Astrocyte (in vitro differentiated cells and primary cell): ENCODE measurements at regions not wholly inside any gene's neighbourhood (a gene's known extent, or its start where the extent isn't known, plus 50 kb on each side); places are given as distances from the start of the nearest gene placed in this dataset.

ENCODE experiments used
- DNase-seq: peaks from one replicate; pipeline ENCODE4 v3.0.0-alpha.2; 2010; ENCODE audit warnings: low read depth
- FAIRE-seq: peaks from 2 replicates; lab custom pipeline; 2011; peaks lifted over from hg19 to GRCh38; lab: Jason Lieb, UNC
- H2AFZ ChIP-seq: 2 replicates; pipeline ENCODE4 v1.6.0; 2012; ENCODE audit warnings: low read depth, low read length, inconsistent platforms
- H3K27ac ChIP-seq: 2 replicates; pipeline ENCODE4 v1.5.1; 2011; ENCODE audit warnings: low read depth, low read length, inconsistent platforms
- H3K27me3 ChIP-seq: 2 replicates; pipeline ENCODE4 v1.6.0; 2011; ENCODE audit warnings: low read length, inconsistent platforms; ENCODE audit not compliant: insufficient read depth
- H3K36me3 ChIP-seq: 2 replicates; pipeline ENCODE4 v1.5.1; 2011; ENCODE audit warnings: low read length, inconsistent platforms; ENCODE audit not compliant: insufficient read depth
- H3K4me1 ChIP-seq: 2 replicates; pipeline ENCODE4 v1.5.1; 2011; ENCODE audit warnings: low read length, inconsistent platforms; ENCODE audit not compliant: insufficient read depth
- H3K4me2 ChIP-seq: 2 replicates; pipeline ENCODE4 v1.6.0; 2012; ENCODE audit warnings: low read length, inconsistent platforms
- H3K4me3 ChIP-seq: 2 replicates; pipeline ENCODE4 v1.5.1; 2011; ENCODE audit warnings: low read depth, mild to moderate bottlenecking, low read length, inconsistent platforms; ENCODE audit not compliant: insufficient read depth
- H3K79me2 ChIP-seq: 2 replicates; pipeline ENCODE4 v1.6.0; 2012; ENCODE audit warnings: mild to moderate bottlenecking, low read length, inconsistent platforms; ENCODE audit not compliant: insufficient read depth
- H3K9ac ChIP-seq: 2 replicates; pipeline ENCODE4 v1.6.0; 2012; ENCODE audit warnings: mild to moderate bottlenecking, low read length, inconsistent platforms
- H3K9me3 ChIP-seq: 2 replicates; pipeline ENCODE4 v1.5.1; 2012; ENCODE audit warnings: low read depth, mild to moderate bottlenecking, low read length, inconsistent platforms; ENCODE audit not compliant: insufficient read depth
- H4K20me1 ChIP-seq: 2 replicates; pipeline ENCODE4 v1.6.0; 2012; ENCODE audit warnings: low read length, inconsistent platforms; ENCODE audit not compliant: insufficient read depth
- H3K27ac Mint-ChIP-seq: one replicate; pipeline ENCODE4 v1.8.0; 2021; ENCODE audit warnings: mild to moderate bottlenecking, mixed read lengths; ENCODE audit not compliant: unreplicated experiment
- H3K27me3 Mint-ChIP-seq: one replicate; pipeline ENCODE4 v1.8.0; 2021; ENCODE audit warnings: low read depth, mixed read lengths; ENCODE audit not compliant: unreplicated experiment
- H3K36me3 Mint-ChIP-seq: one replicate; pipeline ENCODE4 v1.8.0; 2021; ENCODE audit warnings: low read depth, mixed read lengths; ENCODE audit not compliant: unreplicated experiment
- H3K4me1 Mint-ChIP-seq: one replicate; pipeline ENCODE4 v1.8.0; 2021; ENCODE audit warnings: low read depth, mixed read lengths; ENCODE audit not compliant: unreplicated experiment
- H3K4me3 Mint-ChIP-seq: one replicate; pipeline ENCODE4 v1.8.0; 2021; ENCODE audit warnings: mild to moderate bottlenecking, moderate library complexity, mixed read lengths; ENCODE audit not compliant: unreplicated experiment
- H3K9me3 Mint-ChIP-seq: one replicate; pipeline ENCODE4 v1.8.0; 2021; ENCODE audit warnings: mild to moderate bottlenecking, mixed read lengths; ENCODE audit not compliant: unreplicated experiment
- EZH2 ChIP-seq: IDR thresholded peaks from 2 replicates; pipeline ENCODE4 v1.6.1; 2012; ENCODE audit warnings: mild to moderate bottlenecking, low read length, inconsistent platforms; ENCODE audit not compliant: insufficient read depth
- TF ChIP-seq, protein P1 (sequence below): IDR thresholded peaks from 2 replicates; pipeline ENCODE4 v1.5.1; 2011; ENCODE audit warnings: low read depth, mild to moderate bottlenecking, inconsistent platforms, low read length, moderate library complexity; ENCODE audit not compliant: insufficient read depth

DNA sequence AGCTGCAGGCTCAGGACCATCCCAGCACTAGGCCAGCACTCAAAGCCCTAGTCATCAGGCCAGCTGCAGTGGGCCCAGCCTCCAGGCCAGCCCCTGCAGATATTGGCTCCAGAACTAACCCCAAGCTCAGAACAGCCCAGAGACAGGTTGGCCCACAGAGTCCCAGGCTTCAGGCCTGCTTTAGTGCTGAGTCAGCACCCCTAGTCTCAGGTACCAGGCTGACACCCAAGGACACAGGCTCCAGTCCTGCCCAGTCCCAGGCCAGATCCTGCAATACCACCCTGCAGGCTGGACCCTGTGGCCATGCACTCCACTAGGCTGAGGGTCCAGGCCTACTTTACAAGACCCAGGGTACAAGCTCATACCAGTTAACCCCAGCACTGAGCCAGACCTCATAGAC is 234.4 kb upstream of the GPRIN3 start:
- H3K9ac ChIP-seq: no peak overlapping the region
- DNase-seq (no peak), FAIRE-seq (no peak)
- no peak overlapping the region for H3K4me3 ChIP-seq
- Mint-ChIP-seq H3K36me3 (no peaks in the 10 kb centered on the region), H3K9me3 (peaks cover 2% of the 10 kb centered on the region), H3K27me3 (no peaks in the 10 kb centered on the region), H3K4me3 (no peak overlapping the region), H3K27ac (no peak overlapping the region), H3K4me1 (peaks cover 11% of the 10 kb centered on the region)
- no peak overlapping the region for H2AFZ ChIP-seq
- H3K27me3 ChIP-seq: no peaks in the 10 kb centered on the region
- TF ChIP-seq, protein P1, sequence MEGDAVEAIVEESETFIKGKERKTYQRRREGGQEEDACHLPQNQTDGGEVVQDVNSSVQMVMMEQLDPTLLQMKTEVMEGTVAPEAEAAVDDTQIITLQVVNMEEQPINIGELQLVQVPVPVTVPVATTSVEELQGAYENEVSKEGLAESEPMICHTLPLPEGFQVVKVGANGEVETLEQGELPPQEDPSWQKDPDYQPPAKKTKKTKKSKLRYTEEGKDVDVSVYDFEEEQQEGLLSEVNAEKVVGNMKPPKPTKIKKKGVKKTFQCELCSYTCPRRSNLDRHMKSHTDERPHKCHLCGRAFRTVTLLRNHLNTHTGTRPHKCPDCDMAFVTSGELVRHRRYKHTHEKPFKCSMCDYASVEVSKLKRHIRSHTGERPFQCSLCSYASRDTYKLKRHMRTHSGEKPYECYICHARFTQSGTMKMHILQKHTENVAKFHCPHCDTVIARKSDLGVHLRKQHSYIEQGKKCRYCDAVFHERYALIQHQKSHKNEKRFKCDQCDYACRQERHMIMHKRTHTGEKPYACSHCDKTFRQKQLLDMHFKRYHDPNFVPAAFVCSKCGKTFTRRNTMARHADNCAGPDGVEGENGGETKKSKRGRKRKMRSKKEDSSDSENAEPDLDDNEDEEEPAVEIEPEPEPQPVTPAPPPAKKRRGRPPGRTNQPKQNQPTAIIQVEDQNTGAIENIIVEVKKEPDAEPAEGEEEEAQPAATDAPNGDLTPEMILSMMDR: no peak
- no peak for TF ChIP-seq EZH2
- H3K27ac ChIP-seq: no peak overlapping the region
- H3K36me3 ChIP-seq: no peaks in the 10 kb centered on the region
- no peaks in the 10 kb centered on the region for H3K9me3 ChIP-seq
- no peak overlapping the region for H3K4me2 ChIP-seq
- no peaks in the 10 kb centered on the region for H4K20me1 ChIP-seq
- no peaks in the 10 kb centered on the region for H3K79me2 ChIP-seq
- H3K4me1 ChIP-seq: peaks cover 3% of the 10 kb centered on the region

- Histone ChIP-seq H3K79me2 (no peaks in the 10 kb centered on the region), H3K27ac (peak overlapping the region; percentile 40), H3K4me2 (peak overlapping the region; percentile 14), H3K9me3 (no peaks in the 10 kb centered on the region), H3K27me3 (no peaks in the 10 kb centered on the region), H3K36me3 (no peaks in the 10 kb centered on the region), H2AFZ (no peak overlapping the region), H3K4me1 (peaks cover 3% of the 10 kb centered on the region), H3K4me3 (no peak overlapping the region), H4K20me1 (no peaks in the 10 kb centered on the region), H3K9ac (no peak overlapping the region)
- TF ChIP-seq EZH2: no peak
- TF ChIP-seq, protein P1: no peak
- DNase-seq (no peak), FAIRE-seq (no peak)
- peaks cover 2% of the 10 kb centered on the region for H3K9me3 Mint-ChIP-seq
- H3K4me1 Mint-ChIP-seq: peaks cover 11% of the 10 kb centered on the region
- H3K4me3 Mint-ChIP-seq: no peak overlapping the region
- no peak overlapping the region for H3K27ac Mint-ChIP-seq
- H3K36me3 Mint-ChIP-seq: no peaks in the 10 kb centered on the region
- no peaks in the 10 kb centered on the region for H3K27me3 Mint-ChIP-seq
Observed at GRCh38 chr4:89539797-89540711, 232.5 kb upstream of the GPRIN3 start.

GRCh38 chr4:89539374-89539773 is 231.8 kb upstream of the GPRIN3 start:
- peak; percentile 78 for DNase-seq
- Histone ChIP-seq H3K9me3 (no peaks in the 10 kb centered on the region), H3K9ac (no peak overlapping the region), H3K27me3 (no peaks in the 10 kb centered on the region), H3K4me3 (no peak overlapping the region), H3K79me2 (no peaks in the 10 kb centered on the region), H3K4me2 (peak overlapping the region; percentile 14), H4K20me1 (no peaks in the 10 kb centered on the region), H3K4me1 (peaks cover 3% of the 10 kb centered on the region), H3K27ac (peak overlapping the region; percentile 40), H3K36me3 (no peaks in the 10 kb centered on the region), H2AFZ (no peak overlapping the region)
- Mint-ChIP-seq H3K27ac (no peak overlapping the region), H3K4me3 (no peak overlapping the region), H3K36me3 (no peaks in the 10 kb centered on the region), H3K4me1 (peaks cover 11% of the 10 kb centered on the region), H3K27me3 (no peaks in the 10 kb centered on the region), H3K9me3 (peaks cover 2% of the 10 kb centered on the region)
- no peak for FAIRE-seq
- no peak for TF ChIP-seq EZH2
- TF ChIP-seq, protein P1: no peak
